ENCODE measurements at regions not wholly inside any gene's neighbourhood (a gene's known extent, or its start where the extent isn't known, plus 50 kb on each side); places are given as distances from the start of the nearest gene placed in this dataset.
A peak's percentile ranks its signal among the peaks of the same experiment; 100 is the strongest.
"Not testable (repeated sequence)": the region's sequence is repeated elsewhere in the genome, so short reads cannot be mapped to it uniquely, and the experiment has no call there.

GRCh38 chr12:60227916-60228315, 632.1 kb downstream of the SLC16A7 start:
- no peak for DNase-seq (ENCODE audit: low read depth)
- TF ChIP-seq CTCF (IDR thresholded peaks at IDR 0.05; ENCODE audit: insufficient read depth, low read depth, low read length) = no peak
- H3K4me3 ChIP-seq (ENCODE audit: low read depth, low read length) = no peak overlapping the region

GRCh38 chr12:60230056-60230455, 634.2 kb downstream of the SLC16A7 start:
- DNase-seq (ENCODE audit: low read depth) = no peak
- no peak for TF ChIP-seq CTCF (IDR thresholded peaks at IDR 0.05; ENCODE audit: insufficient read depth, low read depth, low read length)

GRCh38 chr12:60231303-60231702, 635.5 kb downstream of the SLC16A7 start:
- no peak overlapping the region for H3K4me3 ChIP-seq (ENCODE audit: low read depth, low read length)
- TF ChIP-seq CTCF (IDR thresholded peaks at IDR 0.05; ENCODE audit: insufficient read depth, low read depth, low read length) = no peak
- DNase-seq (ENCODE audit: low read depth) = no peak

More at GRCh38 chr12:60230056-60230455, 634.2 kb downstream of the SLC16A7 start:
- H3K4me3 ChIP-seq (ENCODE audit: low read depth, low read length) = no peak overlapping the region

GRCh38 chr12:60231976-60232907, 636.4 kb downstream of the SLC16A7 start:
- no peak for TF ChIP-seq CTCF (IDR thresholded peaks at IDR 0.05; ENCODE audit: insufficient read depth, low read depth, low read length)
- H3K4me3 ChIP-seq (ENCODE audit: low read depth, low read length) = no peak overlapping the region
- no peak for DNase-seq (ENCODE audit: low read depth)

GRCh38 chr12:60234611-60235195, 638.9 kb downstream of the SLC16A7 start:
- H3K4me3 ChIP-seq (ENCODE audit: low read depth, low read length) = not testable (repeated sequence)
- DNase-seq (ENCODE audit: low read depth) = peak; percentile 8

GRCh38 chr12:60235261-60235660, 639.4 kb downstream of the SLC16A7 start:
- TF ChIP-seq CTCF (IDR thresholded peaks at IDR 0.05; ENCODE audit: insufficient read depth, low read depth, low read length) = no peak
- no peak for DNase-seq (ENCODE audit: low read depth)
- no peak overlapping the region for H3K4me3 ChIP-seq (ENCODE audit: low read depth, low read length)

GRCh38 chr12:60236416-60236815, 640.6 kb downstream of the SLC16A7 start:
- not testable (repeated sequence) for DNase-seq (ENCODE audit: low read depth); H3K4me3 ChIP-seq (ENCODE audit: low read depth, low read length)
